PC-3 (cell line): ENCODE measurements at regions not wholly inside any gene's neighbourhood (a gene's known extent, or its start where the extent isn't known, plus 50 kb on each side); places are given as distances from the start of the nearest gene placed in this dataset.

Experiments used
- CTCF ChIP-seq: fragments of 300-600 bp; sonication (generic); conservative IDR thresholded peaks from 2 replicates; pipeline ENCODE4 v1.5.1; 2017; ENCODE audit warnings: antibody characterized with exemption, low read depth, mild to moderate bottlenecking, low read length
- EZH2 ChIP-seq: fragments of 300-600 bp; sonication (generic); IDR thresholded peaks from one replicate; pipeline ENCODE4 v1.6.1; 2017; ENCODE audit warnings: antibody characterized with exemption, mild to moderate bottlenecking, low read length; ENCODE audit not compliant: unreplicated experiment
- EZH2phosphoT487 ChIP-seq: fragments of 300-600 bp; sonication (generic); IDR thresholded peaks from 2 replicates; pipeline ENCODE4 v1.6.1; 2018; ENCODE audit warnings: mild to moderate bottlenecking, antibody characterized with exemption, low read length, borderline replicate concordance

- TF ChIP-seq CTCF, result no peak
- TF ChIP-seq EZH2, result no peak
- no peak for TF ChIP-seq EZH2phosphoT487
Observed at GRCh38 chr5:171664489-171664888, 121.1 kb upstream of the SMIM23 start.
